Ishikawa (cell line): ENCODE measurements at regions not wholly inside any gene's neighbourhood (a gene's known extent, or its start where the extent isn't known, plus 50 kb on each side); places are given as distances from the start of the nearest gene placed in this dataset.

Experiments
- CREB1 ChIP-seq: IDR thresholded peaks from 2 replicates; pipeline ENCODE4 v1.6.1; 2012; ENCODE audit warnings: low read depth
- EGR1 ChIP-seq: IDR thresholded peaks from 2 replicates; pipeline ENCODE4 v1.6.1; 2012
- FOXM1 ChIP-seq: IDR thresholded peaks from 2 replicates; pipeline ENCODE4 v1.6.1; 2012; ENCODE audit warnings: low read depth, borderline replicate concordance
- TAF1 ChIP-seq: IDR thresholded peaks from 2 replicates; pipeline ENCODE4 v1.6.1; 2012; ENCODE audit warnings: low read depth, mild to moderate bottlenecking
- YY1 ChIP-seq: IDR thresholded peaks from 2 replicates; pipeline ENCODE4 v1.6.1; 2012; ENCODE audit warnings: low read depth
- TF ChIP-seq, protein P1 (sequence below): IDR thresholded peaks from 2 replicates; pipeline ENCODE4 v1.6.1; 2012
- TF ChIP-seq, protein P2 (sequence below): IDR thresholded peaks from 2 replicates; pipeline ENCODE4 v1.6.1; 2012; ENCODE audit warnings: low read depth, mild to moderate bottlenecking

DNA sequence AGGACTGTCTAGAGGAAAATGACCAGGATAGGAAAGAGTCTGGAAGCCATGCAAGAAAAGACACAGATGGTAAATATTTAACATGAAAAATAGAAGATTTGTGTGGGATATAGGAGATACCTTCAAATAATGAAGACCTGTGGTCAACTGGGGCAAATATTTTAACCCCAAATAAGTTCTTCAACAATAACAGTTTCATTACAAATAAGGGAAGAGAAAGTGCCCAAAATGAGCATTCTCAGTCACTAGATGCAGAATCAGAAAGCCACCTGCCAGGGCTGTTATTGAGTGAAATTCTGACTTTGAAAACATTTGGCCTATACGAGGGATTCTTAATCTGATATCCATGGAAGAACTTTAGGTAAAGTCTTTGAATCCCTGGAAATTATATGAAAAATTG lies 231.2 kb upstream of the PLEKHG7 start:
- no peak for TF ChIP-seq EGR1
- TF ChIP-seq, protein P1, sequence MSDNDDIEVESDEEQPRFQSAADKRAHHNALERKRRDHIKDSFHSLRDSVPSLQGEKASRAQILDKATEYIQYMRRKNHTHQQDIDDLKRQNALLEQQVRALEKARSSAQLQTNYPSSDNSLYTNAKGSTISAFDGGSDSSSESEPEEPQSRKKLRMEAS = no peak
- no peak for TF ChIP-seq CREB1
- TF ChIP-seq, protein P2, sequence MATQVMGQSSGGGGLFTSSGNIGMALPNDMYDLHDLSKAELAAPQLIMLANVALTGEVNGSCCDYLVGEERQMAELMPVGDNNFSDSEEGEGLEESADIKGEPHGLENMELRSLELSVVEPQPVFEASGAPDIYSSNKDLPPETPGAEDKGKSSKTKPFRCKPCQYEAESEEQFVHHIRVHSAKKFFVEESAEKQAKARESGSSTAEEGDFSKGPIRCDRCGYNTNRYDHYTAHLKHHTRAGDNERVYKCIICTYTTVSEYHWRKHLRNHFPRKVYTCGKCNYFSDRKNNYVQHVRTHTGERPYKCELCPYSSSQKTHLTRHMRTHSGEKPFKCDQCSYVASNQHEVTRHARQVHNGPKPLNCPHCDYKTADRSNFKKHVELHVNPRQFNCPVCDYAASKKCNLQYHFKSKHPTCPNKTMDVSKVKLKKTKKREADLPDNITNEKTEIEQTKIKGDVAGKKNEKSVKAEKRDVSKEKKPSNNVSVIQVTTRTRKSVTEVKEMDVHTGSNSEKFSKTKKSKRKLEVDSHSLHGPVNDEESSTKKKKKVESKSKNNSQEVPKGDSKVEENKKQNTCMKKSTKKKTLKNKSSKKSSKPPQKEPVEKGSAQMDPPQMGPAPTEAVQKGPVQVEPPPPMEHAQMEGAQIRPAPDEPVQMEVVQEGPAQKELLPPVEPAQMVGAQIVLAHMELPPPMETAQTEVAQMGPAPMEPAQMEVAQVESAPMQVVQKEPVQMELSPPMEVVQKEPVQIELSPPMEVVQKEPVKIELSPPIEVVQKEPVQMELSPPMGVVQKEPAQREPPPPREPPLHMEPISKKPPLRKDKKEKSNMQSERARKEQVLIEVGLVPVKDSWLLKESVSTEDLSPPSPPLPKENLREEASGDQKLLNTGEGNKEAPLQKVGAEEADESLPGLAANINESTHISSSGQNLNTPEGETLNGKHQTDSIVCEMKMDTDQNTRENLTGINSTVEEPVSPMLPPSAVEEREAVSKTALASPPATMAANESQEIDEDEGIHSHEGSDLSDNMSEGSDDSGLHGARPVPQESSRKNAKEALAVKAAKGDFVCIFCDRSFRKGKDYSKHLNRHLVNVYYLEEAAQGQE = no peak
- TF ChIP-seq YY1 = no peak
- no peak for TF ChIP-seq TAF1
- no peak for TF ChIP-seq FOXM1
